HFFc6 (cell line): ENCODE measurements at regions not wholly inside any gene's neighbourhood (a gene's known extent, or its start where the extent isn't known, plus 50 kb on each side); places are given as distances from the start of the nearest gene placed in this dataset.

ENCODE experiments used
- DNase-seq: peaks from one replicate; pipeline ENCODE4 v3.0.0-alpha.2; 2018
- H3K27ac Mint-ChIP-seq: 2 replicates; pipeline ENCODE4 v1.8.0; 2020; ENCODE audit warnings: mild to moderate bottlenecking, mixed read lengths
- H3K27me3 Mint-ChIP-seq: 2 replicates; pipeline ENCODE4 v1.8.0; 2021; ENCODE audit warnings: mild to moderate bottlenecking, moderate library complexity, mixed read lengths; ENCODE audit not compliant: insufficient read depth
- H3K36me3 Mint-ChIP-seq: 2 replicates; pipeline ENCODE4 v1.8.0; 2021; ENCODE audit warnings: low read depth, mixed read lengths
- H3K4me1 Mint-ChIP-seq: 2 replicates; pipeline ENCODE4 v1.8.0; 2020; ENCODE audit warnings: low read depth, mixed read lengths
- H3K4me3 Mint-ChIP-seq: 2 replicates; pipeline ENCODE4 v1.8.0; 2020; ENCODE audit warnings: mild to moderate bottlenecking, moderate library complexity, mixed read lengths
- H3K9me3 Mint-ChIP-seq: 2 replicates; pipeline ENCODE4 v1.8.0; 2020; ENCODE audit warnings: mild to moderate bottlenecking, mixed read lengths
- TF ChIP-seq, protein P1 (sequence below): fragments of 200-600 bp; sonication (generic); IDR thresholded peaks from 2 replicates; pipeline ENCODE4 v1.5.0; 2021; ENCODE audit warnings: antibody characterized with exemption, mild to moderate bottlenecking

DNA sequence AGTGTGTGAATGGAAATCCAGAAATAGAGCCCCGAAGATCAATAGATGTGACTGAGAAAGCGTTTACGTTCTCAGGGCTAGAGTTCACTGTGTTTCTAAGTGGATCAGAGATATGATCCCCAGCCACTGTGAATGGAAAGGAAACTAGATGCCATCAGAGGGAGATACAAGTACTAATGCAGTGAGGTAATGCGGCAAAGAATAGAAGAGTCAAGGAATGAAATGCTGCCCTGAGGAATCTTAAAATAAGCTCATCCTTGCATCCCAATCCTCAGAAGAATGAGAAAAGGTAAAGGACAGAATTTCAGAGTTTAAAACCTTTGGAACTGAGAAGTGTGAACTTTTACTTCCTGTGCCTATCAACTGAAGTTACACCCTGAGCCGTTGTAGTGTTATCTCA, 165.5 kb upstream of the ESRRG start:
- no peaks in the 10 kb centered on the region for H3K27me3 Mint-ChIP-seq
- no peak overlapping the region for H3K27ac Mint-ChIP-seq
- no peak for DNase-seq
- no peaks in the 10 kb centered on the region for H3K36me3 Mint-ChIP-seq
- TF ChIP-seq, protein P1, sequence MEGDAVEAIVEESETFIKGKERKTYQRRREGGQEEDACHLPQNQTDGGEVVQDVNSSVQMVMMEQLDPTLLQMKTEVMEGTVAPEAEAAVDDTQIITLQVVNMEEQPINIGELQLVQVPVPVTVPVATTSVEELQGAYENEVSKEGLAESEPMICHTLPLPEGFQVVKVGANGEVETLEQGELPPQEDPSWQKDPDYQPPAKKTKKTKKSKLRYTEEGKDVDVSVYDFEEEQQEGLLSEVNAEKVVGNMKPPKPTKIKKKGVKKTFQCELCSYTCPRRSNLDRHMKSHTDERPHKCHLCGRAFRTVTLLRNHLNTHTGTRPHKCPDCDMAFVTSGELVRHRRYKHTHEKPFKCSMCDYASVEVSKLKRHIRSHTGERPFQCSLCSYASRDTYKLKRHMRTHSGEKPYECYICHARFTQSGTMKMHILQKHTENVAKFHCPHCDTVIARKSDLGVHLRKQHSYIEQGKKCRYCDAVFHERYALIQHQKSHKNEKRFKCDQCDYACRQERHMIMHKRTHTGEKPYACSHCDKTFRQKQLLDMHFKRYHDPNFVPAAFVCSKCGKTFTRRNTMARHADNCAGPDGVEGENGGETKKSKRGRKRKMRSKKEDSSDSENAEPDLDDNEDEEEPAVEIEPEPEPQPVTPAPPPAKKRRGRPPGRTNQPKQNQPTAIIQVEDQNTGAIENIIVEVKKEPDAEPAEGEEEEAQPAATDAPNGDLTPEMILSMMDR = no peak
- no peak overlapping the region for H3K4me3 Mint-ChIP-seq
- no peaks in the 10 kb centered on the region for H3K4me1 Mint-ChIP-seq
- peaks cover 21% of the 10 kb centered on the region; the same call in 1 of the 2 replicates for H3K9me3 Mint-ChIP-seq

GRCh38 chr1:216887032-216887431, 163.8 kb upstream of the ESRRG start:
- DNase-seq = no peak
- no peak overlapping the region for H3K27ac Mint-ChIP-seq
- no peaks in the 10 kb centered on the region for H3K4me1 Mint-ChIP-seq
- H3K9me3 Mint-ChIP-seq = peaks cover 21% of the 10 kb centered on the region; the same call in 1 of the 2 replicates
- H3K27me3 Mint-ChIP-seq = no peaks in the 10 kb centered on the region
- TF ChIP-seq, protein P1 = no peak
- no peaks in the 10 kb centered on the region for H3K36me3 Mint-ChIP-seq
- no peak overlapping the region for H3K4me3 Mint-ChIP-seq

DNA sequence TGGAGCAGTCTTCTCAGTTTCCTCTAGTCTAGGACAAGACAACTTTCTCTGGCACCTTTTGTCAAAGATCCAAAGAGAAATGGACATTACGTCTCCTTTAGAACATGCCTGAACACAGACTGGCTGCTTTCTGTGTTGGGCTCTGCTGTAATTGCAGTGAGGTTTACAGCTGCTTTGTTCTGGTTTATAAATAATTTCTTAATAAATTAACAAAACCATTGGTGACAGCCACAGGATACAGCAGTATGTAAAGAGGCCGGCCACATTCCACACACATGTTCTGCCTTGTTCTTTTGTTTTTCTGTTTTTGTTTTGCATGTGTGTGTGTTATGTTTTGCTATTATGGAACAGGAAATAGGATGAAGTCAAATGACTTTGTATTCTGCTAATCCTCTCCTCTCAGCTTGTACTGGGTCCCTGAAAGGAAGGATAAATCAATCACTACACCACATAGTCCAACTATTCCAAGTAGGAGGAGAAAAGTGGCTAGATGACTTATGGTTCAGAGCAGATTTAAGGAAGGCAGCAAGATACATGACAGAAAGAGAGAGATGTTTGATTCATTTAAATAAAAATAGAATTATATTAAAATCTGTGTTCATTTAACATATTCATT, 161.5 kb upstream of the ESRRG start:
- Mint-ChIP-seq H3K4me1 (no peaks in the 10 kb centered on the region), H3K4me3 (no peak overlapping the region), H3K27ac (no peak overlapping the region), H3K27me3 (no peaks in the 10 kb centered on the region), H3K36me3 (no peaks in the 10 kb centered on the region), H3K9me3 (peaks cover 18% of the 10 kb centered on the region; the same call in 1 of the 2 replicates)
- no peak for DNase-seq
- TF ChIP-seq, protein P1 = no peak

DNA sequence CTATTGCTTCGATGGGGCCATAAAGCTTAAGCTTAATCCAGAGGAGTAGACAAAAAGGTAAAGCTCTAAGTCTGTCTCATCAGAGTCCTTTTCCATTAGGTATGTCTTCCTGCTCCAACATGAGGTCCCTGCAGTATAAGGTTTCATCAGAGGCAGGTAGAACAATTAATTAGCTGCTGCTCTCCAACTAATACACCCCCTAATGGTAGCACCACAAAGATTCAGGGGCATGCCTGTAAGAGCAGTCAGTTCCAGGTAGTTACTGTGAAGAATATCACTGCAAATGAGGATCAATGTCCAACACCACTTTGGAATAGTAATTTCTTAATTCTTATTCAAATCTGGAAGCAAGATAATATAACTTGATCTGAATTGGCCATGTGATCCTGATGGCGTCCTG, 160.3 kb upstream of the ESRRG start:
- no peak overlapping the region for H3K27ac Mint-ChIP-seq
- no peaks in the 10 kb centered on the region for H3K36me3 Mint-ChIP-seq
- H3K27me3 Mint-ChIP-seq = no peaks in the 10 kb centered on the region
- H3K9me3 Mint-ChIP-seq = peaks cover 21% of the 10 kb centered on the region; the same call in 1 of the 2 replicates
- no peak for DNase-seq
- H3K4me3 Mint-ChIP-seq = no peak overlapping the region
- TF ChIP-seq, protein P1 = no peak
- H3K4me1 Mint-ChIP-seq = no peaks in the 10 kb centered on the region

DNA sequence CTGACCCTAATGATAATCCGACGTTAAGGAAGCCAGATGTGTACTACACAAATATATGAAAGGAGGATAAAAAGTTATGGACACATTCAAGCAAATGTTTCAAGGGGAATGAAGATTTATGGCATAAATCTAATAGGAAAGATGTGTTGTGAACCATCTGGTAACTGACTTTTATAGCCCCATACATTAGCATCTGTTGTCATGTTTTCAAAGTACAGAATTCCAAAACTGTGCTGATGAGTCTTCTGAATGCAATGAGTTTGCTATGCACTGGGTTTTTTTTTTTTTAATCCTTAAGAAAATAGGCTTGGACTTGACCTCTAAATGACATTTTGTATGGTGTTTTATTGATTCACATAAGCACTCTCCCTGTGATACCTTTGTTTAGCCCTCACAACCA, 158.5 kb upstream of the ESRRG start:
- no peaks in the 10 kb centered on the region for H3K36me3 Mint-ChIP-seq
- H3K9me3 Mint-ChIP-seq = peaks cover 22% of the 10 kb centered on the region; the same call in 1 of the 2 replicates
- no peak overlapping the region for H3K27ac Mint-ChIP-seq
- no peaks in the 10 kb centered on the region for H3K4me1 Mint-ChIP-seq
- TF ChIP-seq, protein P1 = no peak
- DNase-seq = no peak
- no peak overlapping the region for H3K4me3 Mint-ChIP-seq
- H3K27me3 Mint-ChIP-seq = no peaks in the 10 kb centered on the region
